ENCODE measurements at regions not wholly inside any gene's neighbourhood (a gene's known extent, or its start where the extent isn't known, plus 50 kb on each side); places are given as distances from the start of the nearest gene placed in this dataset.
A peak's percentile ranks its signal among the peaks of the same experiment; 100 is the strongest.

DNA sequence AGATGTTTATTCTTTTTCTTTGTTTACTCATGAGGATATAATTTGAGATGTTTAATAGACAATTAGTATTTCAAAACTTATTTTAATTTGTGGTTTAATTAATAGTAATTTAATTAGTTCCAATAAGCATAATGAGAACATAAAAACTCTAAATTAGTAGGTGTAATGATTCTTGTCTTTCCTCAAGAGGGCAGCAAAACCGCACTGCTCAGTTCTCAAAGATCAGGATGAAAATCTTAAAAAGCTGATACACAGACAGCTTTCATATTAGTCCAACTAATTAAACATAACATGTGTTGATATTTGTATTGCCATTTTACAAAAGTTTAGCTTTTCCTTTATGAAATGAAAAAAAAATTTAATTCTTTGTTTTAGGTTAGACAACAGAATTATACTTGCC is 106.7 kb upstream of the C21orf91 start:
- Mint-ChIP-seq H3K27me3 (ENCODE audit: unreplicated experiment) (peaks cover 4% of the 10 kb centered on the region), H3K9me3 (ENCODE audit: unreplicated experiment) (no peaks in the 10 kb centered on the region), H3K27ac (ENCODE audit: unreplicated experiment) (no peak overlapping the region), H3K4me3 (ENCODE audit: unreplicated experiment) (no peak overlapping the region), H3K4me1 (ENCODE audit: unreplicated experiment) (no peaks in the 10 kb centered on the region), H3K36me3 (ENCODE audit: low read depth, unreplicated experiment) (no peaks in the 10 kb centered on the region)
- TF ChIP-seq, protein P1, sequence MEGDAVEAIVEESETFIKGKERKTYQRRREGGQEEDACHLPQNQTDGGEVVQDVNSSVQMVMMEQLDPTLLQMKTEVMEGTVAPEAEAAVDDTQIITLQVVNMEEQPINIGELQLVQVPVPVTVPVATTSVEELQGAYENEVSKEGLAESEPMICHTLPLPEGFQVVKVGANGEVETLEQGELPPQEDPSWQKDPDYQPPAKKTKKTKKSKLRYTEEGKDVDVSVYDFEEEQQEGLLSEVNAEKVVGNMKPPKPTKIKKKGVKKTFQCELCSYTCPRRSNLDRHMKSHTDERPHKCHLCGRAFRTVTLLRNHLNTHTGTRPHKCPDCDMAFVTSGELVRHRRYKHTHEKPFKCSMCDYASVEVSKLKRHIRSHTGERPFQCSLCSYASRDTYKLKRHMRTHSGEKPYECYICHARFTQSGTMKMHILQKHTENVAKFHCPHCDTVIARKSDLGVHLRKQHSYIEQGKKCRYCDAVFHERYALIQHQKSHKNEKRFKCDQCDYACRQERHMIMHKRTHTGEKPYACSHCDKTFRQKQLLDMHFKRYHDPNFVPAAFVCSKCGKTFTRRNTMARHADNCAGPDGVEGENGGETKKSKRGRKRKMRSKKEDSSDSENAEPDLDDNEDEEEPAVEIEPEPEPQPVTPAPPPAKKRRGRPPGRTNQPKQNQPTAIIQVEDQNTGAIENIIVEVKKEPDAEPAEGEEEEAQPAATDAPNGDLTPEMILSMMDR (IDR thresholded peaks at IDR 0.05; ENCODE audit: unreplicated experiment): peak; percentile 54
- DNase-seq (ENCODE audit: low spot score): peak; percentile 19

DNA sequence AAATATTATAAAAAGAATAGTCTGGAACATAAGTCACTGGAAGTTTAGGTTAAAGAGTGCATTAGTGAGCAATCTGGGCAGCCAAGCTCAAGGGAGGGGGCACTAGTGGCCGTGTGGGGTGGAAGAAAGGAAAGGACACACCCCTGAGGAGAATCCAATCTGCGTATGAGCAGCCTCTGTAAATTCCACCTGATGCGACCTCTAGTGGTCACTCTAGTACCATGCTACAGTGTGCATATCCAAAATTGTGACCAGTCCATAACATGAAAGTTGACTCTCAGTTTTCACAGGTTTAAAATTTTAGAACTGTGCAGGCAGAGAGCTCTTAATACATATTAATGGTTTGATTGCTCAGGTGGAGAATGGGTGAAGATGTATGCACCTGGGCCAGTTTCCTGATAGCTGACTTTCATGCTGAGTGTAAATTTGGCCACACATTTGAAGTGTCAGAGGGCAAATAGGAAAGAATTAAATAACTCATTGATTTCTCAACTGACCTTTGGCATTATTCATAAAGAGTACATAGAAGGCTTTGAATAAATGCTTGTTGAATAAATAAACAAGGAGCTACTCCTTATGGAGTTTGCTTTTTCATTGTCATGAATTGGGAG is 105.9 kb upstream of the C21orf91 start:
- Mint-ChIP-seq H3K36me3 (ENCODE audit: low read depth, unreplicated experiment) (no peaks in the 10 kb centered on the region), H3K27me3 (ENCODE audit: unreplicated experiment) (peaks cover 4% of the 10 kb centered on the region), H3K4me3 (ENCODE audit: unreplicated experiment) (no peak overlapping the region), H3K27ac (ENCODE audit: unreplicated experiment) (no peak overlapping the region), H3K4me1 (ENCODE audit: unreplicated experiment) (no peaks in the 10 kb centered on the region), H3K9me3 (ENCODE audit: unreplicated experiment) (peaks cover 3% of the 10 kb centered on the region)
- TF ChIP-seq, protein P1 (IDR thresholded peaks at IDR 0.05; ENCODE audit: unreplicated experiment): peak; percentile 88
- peak; percentile 61 for DNase-seq (ENCODE audit: low spot score)

DNA sequence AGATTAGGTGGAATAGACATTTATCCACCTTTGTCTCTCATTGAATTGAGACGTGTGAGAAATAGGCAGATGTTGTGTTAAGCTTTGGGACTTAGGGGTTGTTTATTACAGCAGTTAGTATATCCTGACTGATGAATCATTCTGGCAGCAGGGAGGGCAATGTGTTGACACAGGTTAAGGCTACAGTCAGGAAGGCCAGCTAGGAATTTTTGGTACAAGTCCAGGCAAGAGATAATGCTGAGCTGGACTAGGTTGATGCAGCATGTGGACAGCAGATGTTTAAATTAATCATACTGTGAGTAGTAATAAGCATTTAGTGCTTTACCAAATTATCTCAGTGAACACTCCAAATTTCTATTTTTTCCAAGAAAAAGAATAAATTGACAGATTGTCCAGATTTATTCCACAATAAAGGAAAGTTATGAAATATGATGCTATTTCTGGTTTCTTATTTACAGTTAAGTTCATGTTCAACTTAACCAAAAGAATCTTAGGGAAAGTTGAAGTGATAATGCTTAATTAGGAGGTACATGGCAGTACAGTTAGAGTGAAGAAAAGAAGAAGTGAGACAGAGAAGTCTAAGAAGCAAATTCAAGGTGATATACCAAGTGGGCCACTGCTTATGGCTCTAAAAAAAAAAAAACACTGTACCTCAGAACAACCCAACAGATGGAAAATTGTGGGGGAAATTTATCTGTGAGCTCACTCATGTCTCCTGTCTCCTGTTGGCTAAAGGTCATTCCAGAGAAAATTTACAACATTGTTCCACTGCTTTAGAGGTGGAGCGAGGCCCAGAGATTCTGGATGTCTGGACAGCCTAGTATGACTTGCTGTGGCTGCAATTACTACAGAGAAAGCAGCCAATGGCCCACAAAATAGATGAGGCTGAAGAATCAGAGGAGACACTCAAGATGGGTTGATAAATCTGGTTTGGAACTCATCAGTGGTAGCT is 102.7 kb upstream of the C21orf91 start:
- no peak overlapping the region for H3K4me3 Mint-ChIP-seq (ENCODE audit: unreplicated experiment)
- peaks cover 18% of the 10 kb centered on the region for H3K9me3 Mint-ChIP-seq (ENCODE audit: unreplicated experiment)
- H3K27me3 Mint-ChIP-seq (ENCODE audit: unreplicated experiment): peaks cover 2% of the 10 kb centered on the region
- H3K27ac Mint-ChIP-seq (ENCODE audit: unreplicated experiment): no peak overlapping the region
- TF ChIP-seq, protein P1 (IDR thresholded peaks at IDR 0.05; ENCODE audit: unreplicated experiment): no peak
- no peaks in the 10 kb centered on the region for H3K4me1 Mint-ChIP-seq (ENCODE audit: unreplicated experiment)
- DNase-seq (ENCODE audit: low spot score): no peak
- peaks cover 13% of the 10 kb centered on the region for H3K36me3 Mint-ChIP-seq (ENCODE audit: low read depth, unreplicated experiment)

DNA sequence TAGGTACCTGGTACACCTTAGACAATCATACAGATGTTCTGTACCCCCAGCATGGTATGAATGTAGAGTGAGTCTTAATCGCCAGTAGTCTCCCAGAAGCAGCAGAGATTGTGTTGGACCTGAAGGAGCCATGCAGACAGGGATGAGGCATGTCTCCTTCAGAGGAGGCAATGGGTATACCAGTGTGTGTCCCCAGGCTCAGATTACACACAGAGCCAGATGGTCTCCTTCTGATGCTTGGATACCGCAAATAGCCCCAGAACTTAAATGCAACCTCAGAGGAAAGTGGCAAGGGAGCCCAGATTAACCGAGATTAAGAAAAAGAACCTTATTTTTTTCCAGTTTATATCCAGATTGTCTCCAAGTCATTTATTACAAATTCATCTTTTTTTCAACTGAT is 96.8 kb upstream of the C21orf91 start:
- DNase-seq (ENCODE audit: low spot score): no peak
- TF ChIP-seq, protein P1 (IDR thresholded peaks at IDR 0.05; ENCODE audit: unreplicated experiment): no peak
- H3K27ac Mint-ChIP-seq (ENCODE audit: unreplicated experiment): no peak overlapping the region
- H3K27me3 Mint-ChIP-seq (ENCODE audit: unreplicated experiment): peaks cover 1% of the 10 kb centered on the region
- H3K9me3 Mint-ChIP-seq (ENCODE audit: unreplicated experiment): peaks cover 18% of the 10 kb centered on the region
- H3K36me3 Mint-ChIP-seq (ENCODE audit: low read depth, unreplicated experiment): peaks cover 13% of the 10 kb centered on the region
- no peaks in the 10 kb centered on the region for H3K4me1 Mint-ChIP-seq (ENCODE audit: unreplicated experiment)
- H3K4me3 Mint-ChIP-seq (ENCODE audit: unreplicated experiment): no peak overlapping the region

DNA sequence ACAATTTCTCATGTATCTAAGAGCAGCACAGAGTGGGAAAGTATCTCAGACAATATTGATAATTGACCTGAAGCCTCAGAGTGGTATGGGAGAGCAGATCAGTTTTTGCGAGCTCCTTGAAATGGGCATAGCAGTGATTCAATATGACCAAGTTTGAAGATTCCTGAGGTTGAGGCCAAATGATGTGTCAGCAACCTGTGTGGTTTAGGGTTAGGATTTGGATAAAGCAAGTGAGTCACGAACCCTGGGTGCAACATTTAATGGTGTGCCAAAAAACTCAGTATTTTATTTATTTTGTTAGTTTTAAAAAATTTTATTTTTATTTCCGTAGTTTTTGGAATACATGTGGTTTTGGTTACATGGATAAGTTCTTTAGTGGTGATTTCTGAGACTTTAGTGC is 92.5 kb upstream of the C21orf91 start:
- Mint-ChIP-seq H3K27me3 (ENCODE audit: unreplicated experiment) (no peaks in the 10 kb centered on the region), H3K4me1 (ENCODE audit: unreplicated experiment) (no peaks in the 10 kb centered on the region), H3K36me3 (ENCODE audit: low read depth, unreplicated experiment) (no peaks in the 10 kb centered on the region), H3K4me3 (ENCODE audit: unreplicated experiment) (no peak overlapping the region), H3K9me3 (ENCODE audit: unreplicated experiment) (no peaks in the 10 kb centered on the region), H3K27ac (ENCODE audit: unreplicated experiment) (no peak overlapping the region)
- TF ChIP-seq, protein P1 (IDR thresholded peaks at IDR 0.05; ENCODE audit: unreplicated experiment): no peak
- no peak for DNase-seq (ENCODE audit: low spot score)

Measured in endothelial cell (in vitro differentiated cells).